ENCODE measurements at regions not wholly inside any gene's neighbourhood (a gene's known extent, or its start where the extent isn't known, plus 50 kb on each side); places are given as distances from the start of the nearest gene placed in this dataset.

DNA sequence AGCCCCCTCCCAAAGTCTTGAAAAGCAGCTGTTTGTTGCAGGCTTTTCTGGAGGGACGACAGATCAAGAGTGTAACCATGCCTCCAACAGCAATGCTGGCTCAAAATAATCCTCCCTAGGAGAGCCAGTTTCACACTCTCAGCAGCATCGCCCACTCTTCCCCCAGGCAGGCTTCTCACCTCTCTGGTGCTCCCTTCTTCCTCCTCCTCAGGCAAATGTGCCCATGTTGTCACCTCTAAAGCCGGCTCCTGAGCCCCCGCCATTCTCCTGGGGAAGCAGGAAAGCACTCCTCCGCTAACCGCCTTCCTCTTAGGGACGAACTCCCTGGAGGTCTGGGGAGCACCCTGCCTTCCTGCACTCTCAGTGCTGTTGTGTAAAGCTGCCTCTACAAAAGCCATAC is 98.9 kb upstream of the SGCG start:
- no peak for TF ChIP-seq ATF1 (CRISPR knock-in tag; IDR thresholded peaks at IDR 0.05)
- TF ChIP-seq ATF1 (tag; IDR thresholded peaks at IDR 0.05), result no peak
- no peak for TF ChIP-seq ETV5 (CRISPR knock-in tag; IDR thresholded peaks at IDR 0.05; ENCODE audit: low read depth)
- TF ChIP-seq MEIS2 (IDR thresholded peaks at IDR 0.05; ENCODE audit: partially characterized antibody), result no peak
- no peak for TF ChIP-seq ZNF121 (CRISPR knock-in tag; conservative IDR thresholded peaks at IDR 0.05)
- no peak for TF ChIP-seq ZNF140 (CRISPR knock-in tag; IDR thresholded peaks at IDR 0.05)
- TF ChIP-seq ZBED1 (IDR thresholded peaks at IDR 0.05), result no peak
- no peak for TF ChIP-seq BACH1 (tag; IDR thresholded peaks at IDR 0.05)
- no peak for TF ChIP-seq ZNF134 (CRISPR knock-in tag; conservative IDR thresholded peaks at IDR 0.05)
- TF ChIP-seq KAT8 (IDR thresholded peaks at IDR 0.05; ENCODE audit: low read depth), result no peak
- no peak for TF ChIP-seq BRCA1 (IDR thresholded peaks at IDR 0.05)
- no peak for TF ChIP-seq BRCA1 (CRISPR knock-in tag; IDR thresholded peaks at IDR 0.05)
- TF ChIP-seq HCFC1 (IDR thresholded peaks at IDR 0.05; ENCODE audit: low read depth, low read length), result no peak
- TF ChIP-seq ZNF12 (CRISPR knock-in tag; IDR thresholded peaks at IDR 0.05), result no peak
- TF ChIP-seq CTBP1 (IDR thresholded peaks at IDR 0.05; ENCODE audit: borderline replicate concordance), result no peak
- TF ChIP-seq, protein P1, sequence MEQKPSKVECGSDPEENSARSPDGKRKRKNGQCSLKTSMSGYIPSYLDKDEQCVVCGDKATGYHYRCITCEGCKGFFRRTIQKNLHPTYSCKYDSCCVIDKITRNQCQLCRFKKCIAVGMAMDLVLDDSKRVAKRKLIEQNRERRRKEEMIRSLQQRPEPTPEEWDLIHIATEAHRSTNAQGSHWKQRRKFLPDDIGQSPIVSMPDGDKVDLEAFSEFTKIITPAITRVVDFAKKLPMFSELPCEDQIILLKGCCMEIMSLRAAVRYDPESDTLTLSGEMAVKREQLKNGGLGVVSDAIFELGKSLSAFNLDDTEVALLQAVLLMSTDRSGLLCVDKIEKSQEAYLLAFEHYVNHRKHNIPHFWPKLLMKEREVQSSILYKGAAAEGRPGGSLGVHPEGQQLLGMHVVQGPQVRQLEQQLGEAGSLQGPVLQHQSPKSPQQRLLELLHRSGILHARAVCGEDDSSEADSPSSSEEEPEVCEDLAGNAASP (IDR thresholded peaks at IDR 0.05), result no peak
- no peak for TF ChIP-seq HDAC6 (IDR thresholded peaks at IDR 0.05; ENCODE audit: low read depth, low read length)
- no peak for TF ChIP-seq NRF1 (conservative IDR thresholded peaks at IDR 0.05 in 1 of 2, IDR thresholded peaks at IDR 0.05 in 1 of 2)
- no peak for TF ChIP-seq DEAF1 (CRISPR knock-in tag; IDR thresholded peaks at IDR 0.05)
- TF ChIP-seq ZNF76 (CRISPR knock-in tag; IDR thresholded peaks at IDR 0.05; ENCODE audit: borderline replicate concordance), result no peak
- no TSS peak for BruUV-seq (replicated peaks)

More for the DNA sequence above, 98.9 kb upstream of the SGCG start:
- WGBS (ENCODE audit: insufficient coverage, low coverage, missing lambda C conversion rate), result 0% methylated on average over 6 of the region's 7 CpGs
- FAIRE-seq, result no peak
- Histone ChIP-seq H3K79me2 (ENCODE audit: control insufficient read depth, insufficient read depth, low read length) (no peaks in the 10 kb centered on the region), H3K4me3 (no peak overlapping the region), H3K9me3 (replicated peaks; ENCODE audit: control insufficient read depth, insufficient read depth, low read depth, low read length) (no peaks in the 10 kb centered on the region), H3K36me3 (ENCODE audit: control insufficient read depth, insufficient read depth, low read length) (no peaks in the 10 kb centered on the region), H3K27me3 (ENCODE audit: control insufficient read depth in 2 of 2, insufficient read depth in 2 of 2, low read length in 2 of 2) (peaks cover 0 to 6% of the 10 kb centered on the region in 2 experiments; a peak in 1 of 5 replicates), H2AFZ (ENCODE audit: low read depth, low read length) (no peak overlapping the region), H3K27ac (ENCODE audit: extremely low read depth, low read depth, low read length) (no peak overlapping the region), H4K20me1 (replicated peaks; ENCODE audit: control insufficient read depth, insufficient read depth, low read length) (no peaks in the 10 kb centered on the region), H3K9me1 (ENCODE audit: control insufficient read depth, insufficient read depth, low read length) (no peaks in the 10 kb centered on the region), H3K4me2 (ENCODE audit: insufficient read depth, low read length) (no peak overlapping the region), H3K9ac (ENCODE audit: insufficient read depth in 1 of 2, low read depth in 2 of 2, low read length in 2 of 2) (no peak overlapping the region), H3K4me1 (replicated peaks in 1 of 2; ENCODE audit: control insufficient read depth in 2 of 2, insufficient read depth in 2 of 2, low read length in 2 of 2) (no peaks in the 10 kb centered on the region)
- intact Hi-C loops (cut with micrococcal nuclease) (no loop called here), in situ Hi-C loops (cut with MboI) (loop anchor here (10.0 kb wide), 1 partner anchor 277 kb away; no protein-coding TSS in a partner anchor)
- ATAC-seq, result no peak
- ChIA-PET POLR2A (no interaction called here), CTCF (ENCODE audit: low intra/inter-chr PET ratio) (no interaction called here)
- no peak for DNase-seq (ENCODE audit: extremely low read depth in 1 of 4, low spot score in 3 of 4)
